Non-pigmented ciliary epithelial cell (primary cell): ENCODE measurements at regions not wholly inside any gene's neighbourhood (a gene's known extent, or its start where the extent isn't known, plus 50 kb on each side); places are given as distances from the start of the nearest gene placed in this dataset.
"Not testable (repeated sequence)": the region's sequence is repeated elsewhere in the genome, so short reads cannot be mapped to it uniquely, and the experiment has no call there.

ENCODE experiments used
- DNase-seq: peaks from one replicate; pipeline ENCODE4 v3.0.0-alpha.2; 2010; ENCODE audit warnings: low read depth

DNA sequence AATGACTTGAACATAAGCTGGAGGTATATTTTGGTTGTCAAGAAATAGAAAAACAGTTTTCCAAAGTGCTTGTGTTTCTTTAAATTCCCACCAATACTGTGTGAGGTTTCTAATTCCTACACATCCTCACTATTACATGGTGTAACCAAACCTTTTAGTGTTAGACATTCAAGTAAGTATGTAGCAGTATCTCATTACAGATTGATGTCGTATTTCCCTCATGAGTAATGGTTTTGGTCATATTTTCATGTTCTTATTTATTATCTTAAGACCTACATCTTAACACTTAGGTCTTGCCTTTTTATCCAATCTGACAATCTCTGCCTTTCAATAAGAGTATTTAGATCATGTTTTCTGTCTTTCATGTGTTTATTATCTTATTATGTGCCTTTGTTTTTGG, 253.7 kb upstream of the ANXA10 start:
- DNase-seq, result peak; percentile 24

DNA sequence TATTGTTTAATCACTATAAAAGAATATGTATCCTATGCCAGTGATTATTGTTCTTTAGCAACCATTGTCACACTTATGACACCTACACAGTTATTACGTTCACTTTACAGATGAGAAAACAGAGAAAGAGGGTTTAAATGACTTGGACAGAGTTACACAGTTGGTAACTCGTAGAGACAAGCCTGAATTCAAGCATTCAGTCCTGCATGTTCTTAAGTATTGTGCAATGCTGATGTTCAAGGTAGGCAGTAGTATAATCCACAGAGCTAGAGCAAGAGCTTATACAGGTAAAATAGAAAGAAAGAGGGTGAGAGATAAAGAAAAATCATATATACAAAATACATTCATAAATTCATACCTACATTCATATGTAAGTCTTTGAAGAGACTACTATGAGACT, 249.8 kb upstream of the ANXA10 start:
- no peak for DNase-seq

DNA sequence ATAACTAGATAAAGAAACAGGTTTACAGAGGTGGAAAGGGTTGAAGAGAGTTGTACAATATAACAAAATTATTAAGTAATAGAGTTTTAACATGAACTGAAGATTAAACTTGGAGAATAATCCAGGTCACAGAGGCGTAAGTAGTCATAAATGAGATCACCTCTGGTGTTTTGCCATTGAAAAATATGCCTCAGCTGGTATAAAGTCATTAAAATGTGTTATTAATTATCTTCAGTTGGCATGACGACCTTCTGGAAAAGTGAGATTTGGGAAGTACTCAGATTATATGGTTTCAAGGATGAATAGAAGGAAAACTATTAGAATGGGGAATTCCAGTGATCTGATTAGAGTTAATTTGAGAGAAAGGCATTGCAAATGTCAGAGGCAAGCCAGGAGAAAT, 237.5 kb upstream of the ANXA10 start:
- DNase-seq, result no peak

DNA sequence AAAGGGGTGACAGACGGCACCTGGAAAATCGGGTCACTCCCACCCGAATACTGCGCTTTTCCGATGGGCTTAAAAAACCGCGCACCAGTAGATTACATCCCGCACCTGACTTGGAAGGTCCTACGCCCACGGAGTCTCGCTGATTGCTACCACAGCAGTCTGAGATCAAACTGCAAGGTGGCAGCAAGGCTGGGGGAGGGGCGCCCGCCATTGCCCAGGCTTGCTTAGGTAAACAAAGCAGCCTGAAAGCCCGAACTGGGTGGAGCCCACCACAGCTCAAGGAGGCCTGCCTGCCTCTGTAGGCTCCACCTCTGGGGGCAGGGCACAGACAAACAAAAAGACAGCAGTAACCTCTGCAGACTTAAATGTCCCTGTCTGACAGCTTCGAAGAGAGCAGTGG, 234.2 kb upstream of the ANXA10 start:
- not testable (repeated sequence) for DNase-seq

DNA sequence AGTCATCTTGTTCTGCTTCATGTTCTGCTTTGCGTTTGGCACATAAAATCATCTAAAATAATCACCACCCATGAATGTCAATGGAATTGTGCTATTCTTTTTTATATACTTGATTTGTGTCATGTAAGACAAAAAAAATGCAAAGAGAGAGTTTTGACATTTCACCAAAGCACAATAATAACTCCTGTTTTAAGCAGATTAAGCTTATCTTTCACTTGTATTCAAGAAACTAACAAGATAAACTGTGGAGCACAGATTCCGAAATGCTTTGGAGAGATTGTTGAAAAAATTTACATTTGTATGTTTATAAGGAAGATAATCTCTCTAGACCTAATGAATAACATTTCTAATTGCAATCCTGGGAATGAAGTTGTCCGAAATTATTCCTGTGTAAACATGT, 225.1 kb upstream of the ANXA10 start:
- DNase-seq, result no peak

DNA sequence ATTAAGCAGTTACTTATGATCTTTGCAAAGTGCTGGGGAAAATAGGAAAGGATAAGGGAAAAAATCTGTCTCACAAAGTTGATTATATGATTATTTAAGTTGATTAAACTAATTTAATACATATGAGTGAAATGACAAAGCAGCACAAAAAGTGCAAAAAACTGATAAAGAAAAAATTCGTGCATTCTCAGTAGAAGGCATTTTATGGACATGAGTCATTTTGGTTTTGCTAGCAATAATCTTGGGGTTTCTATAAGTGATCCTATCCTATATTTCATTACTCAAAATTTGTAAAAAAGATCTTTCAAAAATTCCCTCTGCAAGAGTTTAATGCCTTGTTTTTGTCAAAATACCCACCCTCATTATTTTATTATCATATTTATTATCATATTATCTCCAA, 224.2 kb upstream of the ANXA10 start:
- peak; percentile 11 for DNase-seq

DNA sequence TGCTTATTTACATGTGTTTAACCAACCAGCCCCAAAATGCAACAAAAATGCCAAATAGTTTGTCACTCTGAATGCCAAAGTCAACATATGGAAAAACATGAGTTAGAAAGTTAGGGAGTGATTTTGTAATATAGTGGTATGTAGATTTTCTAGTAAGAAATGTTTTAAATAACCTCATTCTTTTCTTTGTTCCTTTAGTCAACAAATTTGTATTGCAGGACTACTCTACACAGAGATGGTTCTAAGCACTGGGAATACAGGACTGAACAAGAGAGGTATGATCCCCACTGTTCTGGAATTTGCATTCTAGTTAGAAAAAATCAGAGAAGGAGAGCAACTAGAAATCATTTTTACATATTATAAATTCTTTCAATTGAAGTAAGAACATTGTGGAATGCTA, 218.8 kb upstream of the ANXA10 start:
- DNase-seq, result no peak

DNA sequence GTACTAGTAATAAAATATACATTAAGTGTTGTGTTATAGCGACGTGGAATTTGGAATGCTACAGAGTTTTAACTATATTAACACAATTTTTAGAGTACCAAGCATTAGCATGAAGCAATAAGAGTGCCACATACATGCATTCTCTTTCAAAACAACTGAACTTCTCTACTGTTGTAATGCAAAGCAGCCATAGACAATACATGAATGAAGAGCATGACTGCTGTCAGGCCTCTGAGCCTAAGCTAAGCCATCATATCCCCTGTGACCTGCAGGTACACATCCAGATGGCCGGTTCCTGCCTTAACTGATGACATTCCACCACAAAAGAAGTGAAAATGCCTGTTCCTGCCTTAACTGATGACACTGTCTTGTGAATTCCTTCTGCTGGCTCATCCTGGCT, 216.2 kb upstream of the ANXA10 start:
- not testable (repeated sequence) for DNase-seq

DNA sequence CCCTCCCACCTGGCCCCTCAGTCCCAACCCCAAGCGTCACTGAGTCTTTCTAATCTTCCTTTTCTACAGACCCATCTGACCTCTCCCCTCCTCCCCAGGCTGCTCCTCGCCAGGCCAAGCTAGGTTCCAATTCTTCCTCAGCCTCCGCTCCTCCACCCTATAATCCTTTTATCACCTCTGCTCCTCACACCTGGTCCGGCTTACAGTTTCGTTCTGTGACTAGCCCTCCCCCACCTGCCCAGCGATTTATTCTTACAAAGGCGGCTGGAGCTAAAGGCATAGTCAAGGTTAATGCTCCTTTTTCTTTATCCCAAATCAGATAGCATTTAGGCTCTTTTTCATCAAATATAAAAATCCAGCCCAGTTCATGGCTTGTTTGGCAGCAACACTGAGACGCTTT, 214.5 kb upstream of the ANXA10 start:
- DNase-seq, result not testable (repeated sequence)

DNA sequence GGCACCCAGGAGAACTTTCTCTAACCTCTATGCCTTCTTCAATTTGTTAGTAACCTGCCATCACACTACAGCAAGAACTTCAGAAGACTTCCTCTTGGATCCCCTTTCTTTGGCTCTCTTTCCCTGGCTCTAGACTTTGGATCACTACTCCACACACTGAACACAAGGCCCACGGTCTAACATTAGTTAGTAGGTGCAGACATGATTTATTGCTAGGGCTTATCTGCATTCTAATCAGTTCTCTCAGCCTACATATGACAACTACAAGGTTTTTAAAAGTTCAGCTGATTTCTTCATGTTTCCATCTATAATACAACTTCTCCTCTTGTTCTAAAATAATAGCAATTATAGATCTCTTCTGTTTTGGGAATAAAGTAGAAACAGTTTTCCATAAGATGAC, 209.1 kb upstream of the ANXA10 start:
- no peak for DNase-seq

DNA sequence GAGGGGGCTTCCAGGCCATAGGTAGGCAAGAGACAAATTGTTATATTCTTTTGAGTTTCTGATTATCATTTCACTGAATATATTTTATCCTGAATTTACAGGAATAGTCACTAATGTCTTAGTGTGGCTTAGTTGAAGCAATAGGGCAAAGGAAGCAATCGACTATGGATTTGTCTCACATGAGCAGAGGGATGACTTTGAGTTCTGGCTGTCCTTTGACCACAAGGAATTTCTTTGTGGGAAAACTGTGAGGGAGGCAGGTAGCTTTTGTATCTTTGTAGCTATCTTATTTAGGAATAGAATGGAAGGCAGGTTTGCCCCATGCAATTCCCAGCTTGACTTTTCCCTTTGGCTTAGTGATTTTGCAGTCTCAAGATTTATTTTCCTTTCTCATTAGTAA, 207.3 kb upstream of the ANXA10 start:
- no peak for DNase-seq

DNA sequence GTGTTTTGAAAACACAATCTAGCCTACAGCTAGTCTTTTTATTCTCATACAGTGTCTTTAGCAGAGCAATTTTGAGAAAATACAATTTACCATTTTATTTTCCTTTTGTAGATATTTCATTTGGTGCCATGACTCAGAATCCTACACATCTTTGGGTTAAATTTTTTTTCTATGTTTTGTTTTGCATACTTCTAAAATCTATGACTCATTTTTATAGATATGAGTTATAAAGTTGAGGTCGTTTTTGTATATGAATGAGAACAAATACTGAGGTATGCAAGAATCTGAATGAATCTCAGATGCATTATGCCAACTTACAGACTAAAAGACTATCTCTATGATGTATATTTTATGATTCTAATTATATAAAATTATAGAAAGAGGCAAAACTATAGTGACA, 206.5 kb upstream of the ANXA10 start:
- DNase-seq, result no peak

DNA sequence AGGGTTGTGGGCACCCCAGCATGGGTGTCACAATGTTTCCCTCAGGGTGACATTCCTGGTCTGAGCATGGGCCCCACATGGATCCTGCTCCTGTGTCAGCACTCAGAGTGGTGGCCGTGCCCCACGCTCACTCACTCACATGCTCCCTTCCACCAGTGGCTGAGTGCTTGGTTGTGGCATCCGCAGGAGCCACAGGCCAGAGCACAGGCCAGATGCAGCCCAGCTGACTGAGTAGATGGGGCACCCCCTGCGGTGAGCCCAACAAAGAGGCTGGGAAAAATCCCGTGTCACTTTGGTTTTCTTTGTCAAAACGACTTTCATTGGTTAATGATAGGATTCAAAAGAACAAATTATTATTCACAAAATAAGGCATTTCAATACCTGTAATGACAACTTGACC, 204.6 kb upstream of the ANXA10 start:
- DNase-seq, result no peak

DNA sequence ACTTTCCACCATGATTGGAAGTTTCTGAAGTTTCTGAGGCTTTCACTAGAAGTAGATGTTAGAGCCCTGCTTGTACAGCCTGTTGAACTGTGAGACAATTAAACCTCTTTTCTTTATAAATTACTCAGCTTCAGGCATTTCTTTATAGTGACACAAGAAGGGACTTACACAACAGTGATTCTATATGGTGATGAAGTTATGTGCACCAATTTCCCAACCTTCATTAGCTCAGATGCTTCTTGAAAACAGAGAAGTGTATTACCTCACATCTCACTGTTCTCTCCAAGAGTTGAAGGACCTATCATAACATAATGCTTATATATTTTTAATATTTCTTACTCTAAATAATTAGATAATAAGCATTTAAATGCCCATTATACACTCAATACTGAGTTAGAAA, 202.1 kb upstream of the ANXA10 start:
- DNase-seq, result no peak

DNA sequence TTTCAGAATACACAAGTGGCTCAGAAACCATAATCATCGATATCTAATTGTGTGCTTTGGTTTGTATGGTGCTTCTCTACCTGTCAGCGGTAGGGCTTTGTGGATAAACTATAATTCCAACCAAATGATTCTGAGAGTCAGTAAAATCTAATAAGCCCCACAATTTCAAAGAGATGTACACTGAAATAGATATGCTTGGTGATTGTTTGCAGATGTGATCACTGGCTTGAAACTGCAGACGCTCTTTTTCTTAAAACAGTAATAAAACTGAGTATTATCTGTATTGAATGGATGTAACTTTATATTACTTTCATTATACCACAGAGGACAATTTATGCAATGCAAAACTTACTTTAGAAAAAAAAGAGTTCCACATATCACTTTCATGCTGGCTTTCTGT, 198.8 kb upstream of the ANXA10 start:
- DNase-seq, result no peak

DNA sequence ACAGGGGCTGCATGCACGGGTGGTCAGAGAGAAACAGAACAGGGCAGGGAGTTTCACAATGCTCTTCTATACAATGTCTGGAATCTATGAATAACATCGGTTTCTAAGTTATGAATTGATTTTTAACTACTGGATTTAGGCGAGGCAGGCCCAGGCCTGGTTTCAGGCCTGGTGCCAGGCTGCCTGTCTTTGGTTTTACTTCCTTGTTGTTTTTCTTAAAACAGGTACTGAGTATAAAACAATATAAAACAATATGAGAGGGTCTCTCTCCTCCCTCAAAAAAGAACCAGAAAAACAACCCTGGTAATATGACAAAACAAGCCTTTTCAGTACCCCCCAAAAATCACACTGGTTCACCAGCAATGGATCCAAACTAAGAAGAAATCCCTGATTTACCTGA, 196.1 kb upstream of the ANXA10 start:
- DNase-seq, result not testable (repeated sequence)

DNA sequence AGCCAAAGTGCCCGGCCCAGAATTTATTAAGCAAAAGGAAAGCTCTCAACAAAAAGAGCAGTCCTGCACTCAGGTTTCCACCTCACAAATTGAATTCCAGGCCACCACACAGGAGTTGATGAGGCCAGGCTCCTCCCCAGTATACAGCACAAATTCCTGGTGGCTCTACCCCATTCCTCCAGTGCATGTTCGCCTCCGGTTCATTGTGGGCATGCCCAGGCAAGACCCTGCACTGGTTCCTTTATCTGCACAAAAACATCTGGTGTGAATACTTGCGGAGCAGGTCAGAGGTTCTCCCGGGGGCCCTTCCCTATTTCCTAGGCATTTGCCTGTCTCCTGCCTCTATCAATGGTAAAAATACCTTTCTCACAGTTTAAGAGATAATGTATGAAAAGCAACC, 195.2 kb upstream of the ANXA10 start:
- peak; percentile 52 for DNase-seq

DNA sequence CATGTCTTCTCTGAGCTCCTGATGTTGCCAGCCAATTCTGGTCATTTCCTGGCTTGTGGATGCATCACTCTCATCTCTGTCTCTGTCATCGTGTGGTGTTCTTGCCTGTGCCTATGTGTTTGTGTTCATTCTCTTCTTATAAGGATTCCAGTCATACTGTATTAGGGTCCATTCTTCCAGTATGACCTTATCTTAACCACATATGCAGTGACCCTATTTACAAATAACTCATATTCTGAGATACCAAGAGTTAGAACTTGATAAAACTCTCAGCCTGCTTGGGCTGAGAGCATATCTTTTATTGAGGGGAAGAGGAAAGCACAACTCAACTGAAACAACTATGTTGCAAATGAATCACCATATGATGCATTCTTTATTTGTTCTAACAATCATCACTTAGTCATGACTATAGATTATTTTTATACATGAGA, 189.0 kb upstream of the ANXA10 start:
- DNase-seq, result peak; percentile 49

DNA sequence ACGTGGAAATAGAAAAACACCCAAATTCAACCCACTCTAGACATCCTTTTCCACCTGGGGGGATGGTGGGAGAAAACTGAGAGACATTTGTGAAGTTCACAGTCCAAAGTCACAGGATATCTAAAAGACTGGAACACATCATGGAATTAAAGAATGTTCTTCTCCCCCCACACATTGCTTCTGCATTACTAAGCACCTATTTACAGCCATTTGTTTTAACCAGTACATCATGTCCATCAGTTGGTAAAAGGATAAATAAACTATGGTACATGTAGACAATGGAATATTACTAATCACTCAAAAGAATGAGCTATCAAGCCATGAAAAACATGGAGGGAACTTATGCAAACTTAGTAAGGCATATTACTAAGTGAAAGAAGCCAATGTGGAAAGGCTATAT, 185.5 kb upstream of the ANXA10 start:
- DNase-seq, result no peak

DNA sequence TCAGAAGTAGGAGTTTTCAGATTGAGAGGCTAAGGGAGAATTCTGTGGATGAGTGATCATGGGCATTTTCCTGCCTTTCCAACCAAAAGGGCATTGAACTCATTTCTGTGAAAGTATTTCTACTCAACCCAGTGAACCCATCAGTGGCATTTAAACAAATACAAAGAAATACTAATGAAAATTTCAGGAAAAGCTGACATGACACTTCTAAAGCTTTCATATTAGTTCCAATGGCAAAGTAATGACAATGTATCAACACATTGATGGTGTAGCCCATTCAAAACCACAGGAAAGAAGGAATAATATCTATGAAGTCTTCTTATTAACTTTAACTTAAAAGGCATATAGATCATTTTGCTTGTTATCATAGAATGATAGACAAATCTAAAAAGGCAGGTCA, 183.5 kb upstream of the ANXA10 start:
- DNase-seq, result no peak

DNA sequence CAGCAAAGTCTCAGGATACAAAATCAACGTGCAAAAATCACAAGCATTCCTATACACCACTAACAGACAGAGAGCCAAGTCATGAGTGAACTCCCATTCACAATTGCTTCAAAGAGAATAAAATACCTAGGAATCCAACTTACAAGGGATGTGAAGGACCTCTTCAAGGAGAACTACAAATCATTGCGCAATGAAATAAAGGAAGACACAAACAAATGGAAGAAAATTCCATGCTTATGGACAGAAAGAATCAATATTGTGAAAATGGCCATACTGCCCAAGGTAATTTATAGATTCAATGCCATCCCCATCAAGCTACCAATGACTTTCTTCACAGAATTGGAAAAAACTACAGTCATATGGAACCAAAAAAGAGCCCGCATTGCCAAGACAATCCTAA, 179.8 kb upstream of the ANXA10 start:
- DNase-seq, result not testable (repeated sequence)

DNA sequence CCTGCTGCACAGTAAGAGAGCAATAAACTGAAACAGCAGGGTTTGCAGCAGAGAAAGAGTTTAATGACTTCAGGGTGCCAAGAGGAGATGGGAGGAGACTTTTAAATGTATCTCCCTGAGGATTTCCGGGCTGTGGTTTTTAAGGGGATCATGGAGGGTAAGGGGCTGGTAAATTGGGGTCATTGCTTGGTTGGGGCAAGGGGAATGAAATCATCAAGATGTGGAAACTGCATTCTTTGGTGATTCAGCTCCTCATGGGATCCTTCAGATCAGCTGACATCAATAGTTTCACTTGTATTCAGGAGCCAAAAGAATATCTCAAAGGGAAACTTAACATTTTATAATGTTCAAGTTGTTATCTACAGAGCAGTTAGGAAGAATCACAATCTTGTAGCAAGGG, 174.3 kb upstream of the ANXA10 start:
- DNase-seq, result no peak

DNA sequence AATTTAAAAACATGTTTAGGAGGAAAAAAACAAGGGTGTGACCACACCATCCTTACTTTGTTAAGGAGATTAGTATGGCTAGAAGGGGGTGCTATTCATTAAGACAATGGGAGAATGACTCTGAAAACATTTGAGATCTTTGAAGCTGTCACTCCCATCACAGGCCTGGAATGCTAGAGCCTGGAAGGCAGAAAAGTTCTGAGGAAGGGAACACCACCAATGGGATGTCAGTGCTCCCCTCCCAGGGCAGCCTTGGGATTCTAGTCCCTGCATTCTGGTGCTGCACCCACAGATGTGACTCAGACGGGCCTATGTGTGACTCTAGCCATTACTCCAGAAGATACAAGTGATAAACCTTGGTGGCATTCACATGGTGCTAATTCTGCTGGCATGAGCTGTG, 162.2 kb upstream of the ANXA10 start:
- no peak for DNase-seq

DNA sequence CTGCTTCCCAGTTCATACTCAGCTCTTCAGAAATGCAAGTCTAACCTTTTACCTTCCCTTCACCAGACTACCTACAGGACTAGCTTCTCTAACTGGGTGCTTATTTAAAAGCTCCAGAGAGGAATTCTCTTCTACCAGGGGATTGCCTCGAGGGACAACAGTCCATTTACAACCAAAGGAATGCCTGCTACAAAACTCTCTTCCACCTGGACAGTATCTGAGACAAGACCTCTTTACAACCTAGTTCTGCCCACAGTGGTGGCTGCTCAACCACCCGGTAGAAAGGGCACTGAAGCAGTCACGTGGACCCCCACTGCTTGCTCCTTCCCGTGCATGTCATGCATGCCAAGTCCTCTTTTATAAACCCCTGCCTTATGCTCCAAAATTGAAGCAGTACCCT, 158.1 kb upstream of the ANXA10 start:
- no peak for DNase-seq

DNA sequence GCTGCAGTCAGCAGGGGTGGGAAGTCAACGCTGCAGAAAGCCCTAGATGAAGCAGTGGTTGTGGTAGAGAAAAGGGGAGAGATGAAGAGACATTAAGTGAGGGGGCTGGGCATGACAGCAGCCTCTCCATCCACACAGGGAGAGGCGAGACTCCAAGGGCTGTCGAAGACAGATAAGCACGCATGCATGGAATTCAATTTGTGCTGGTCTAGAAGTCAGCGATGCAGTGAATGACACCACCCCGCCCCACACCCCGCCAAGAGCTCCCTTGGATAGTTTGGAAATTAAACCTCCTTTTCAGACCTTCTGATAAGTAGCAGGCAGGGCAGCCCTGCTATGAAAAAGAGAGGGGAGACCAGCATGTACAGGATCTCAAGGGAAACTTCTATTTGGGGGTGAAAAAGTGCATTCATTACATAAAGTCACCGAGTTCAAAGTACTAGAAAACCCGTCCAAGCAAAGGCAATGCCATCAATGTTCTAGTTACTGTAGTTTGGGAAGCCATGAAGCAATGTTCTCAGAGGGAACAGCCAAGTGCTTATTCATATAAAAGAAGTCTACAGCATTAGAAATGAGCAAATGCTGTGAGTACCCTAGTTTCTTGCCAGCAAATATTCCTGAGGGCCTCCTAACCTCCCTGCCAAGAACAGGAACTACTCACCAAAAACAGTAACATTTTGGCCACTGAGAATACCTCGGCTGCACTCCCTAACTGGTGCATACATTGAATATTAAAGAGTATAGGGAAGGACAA, 152.3 kb upstream of the ANXA10 start:
- DNase-seq, result no peak
